ENCODE measurements at regions not wholly inside any gene's neighbourhood (a gene's known extent, or its start where the extent isn't known, plus 50 kb on each side); places are given as distances from the start of the nearest gene placed in this dataset.

DNA sequence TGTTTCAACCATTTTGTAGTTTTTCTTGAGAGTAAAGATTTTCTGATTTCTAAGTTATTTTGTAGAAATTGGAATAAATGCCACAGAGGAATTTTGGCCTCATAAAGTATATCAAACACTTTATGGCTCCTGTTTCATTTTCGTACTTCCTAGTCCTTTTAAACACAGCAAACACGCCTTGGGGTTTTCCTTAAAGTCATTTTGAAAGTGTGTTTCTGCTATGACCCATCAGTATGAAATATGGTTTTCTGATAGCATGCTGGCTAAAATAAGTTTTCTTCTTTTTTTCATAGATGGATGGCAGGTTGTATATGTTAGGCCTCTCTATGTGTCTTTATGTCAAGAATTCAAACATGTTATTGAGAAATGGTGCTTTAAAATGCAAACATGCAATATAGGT, 940.1 kb upstream of the TMPRSS15 start:
- no peak overlapping the region for H3K4me3 ChIP-seq (ENCODE audit: low read length in 2 of 2)
- no peaks in the 10 kb centered on the region for H3K36me3 ChIP-seq (replicated peaks in 1 of 2; ENCODE audit: control insufficient read depth in 2 of 2, insufficient read depth in 2 of 2, low read length in 2 of 2)
- no peak overlapping the region for H2BK12ac ChIP-seq (ENCODE audit: low read length)
- no peaks in the 10 kb centered on the region for H3K4me1 ChIP-seq (ENCODE audit: control insufficient read depth in 2 of 2, insufficient read depth in 1 of 2, low read depth in 1 of 2, low read length in 2 of 2)
- no peak overlapping the region for H2AFZ ChIP-seq (ENCODE audit: low read length)
- H2AK5ac ChIP-seq (ENCODE audit: low read depth, low read length): no peak overlapping the region
- H3K9ac ChIP-seq (ENCODE audit: low read depth, low read length, poor library complexity): no peak overlapping the region
- H3K79me1 ChIP-seq (ENCODE audit: low read depth, low read length): no peaks in the 10 kb centered on the region
- H2BK5ac ChIP-seq (ENCODE audit: low read length): no peak overlapping the region
- H3K4ac ChIP-seq (ENCODE audit: low read length): no peak overlapping the region
- no peak overlapping the region for H2BK15ac ChIP-seq (ENCODE audit: low read length)
- no peak overlapping the region for H2BK120ac ChIP-seq (ENCODE audit: low read depth, low read length)
- no peak overlapping the region for H3K23ac ChIP-seq (ENCODE audit: low read depth, low read length, poor library complexity)
- H3K4me2 ChIP-seq (ENCODE audit: insufficient read depth, low read length, poor library complexity, severe bottlenecking): no peak overlapping the region
- no peak overlapping the region for H4K91ac ChIP-seq (ENCODE audit: low read depth, low read length, poor library complexity)
- no peaks in the 10 kb centered on the region for H3K27me3 ChIP-seq (ENCODE audit: control insufficient read depth in 3 of 3, insufficient read depth in 3 of 3, low read depth in 1 of 3, low read length in 3 of 3)
- no peaks in the 10 kb centered on the region for H3K9me3 ChIP-seq (replicated peaks in 1 of 2; ENCODE audit: control insufficient read depth in 2 of 2, insufficient read depth in 1 of 2, low read depth in 1 of 2, low read length in 2 of 2)
- H4K8ac ChIP-seq (ENCODE audit: low read depth, low read length): no peak overlapping the region
- DNase-seq (ENCODE audit: low spot score): no peak
- no peak overlapping the region for H3K27ac ChIP-seq (replicated peaks; ENCODE audit: low read length)
- H3K14ac ChIP-seq (ENCODE audit: low read length): no peak overlapping the region
- no peak overlapping the region for H3K18ac ChIP-seq (ENCODE audit: low read length)
- WGBS, 2 donors (ENCODE audit: extremely low coverage in 2 of 2, insufficient read length in 2 of 2, insufficient replicate concordance in 1 of 2): no CpG with 5 or more reads among the region's 2 CpGs

DNA sequence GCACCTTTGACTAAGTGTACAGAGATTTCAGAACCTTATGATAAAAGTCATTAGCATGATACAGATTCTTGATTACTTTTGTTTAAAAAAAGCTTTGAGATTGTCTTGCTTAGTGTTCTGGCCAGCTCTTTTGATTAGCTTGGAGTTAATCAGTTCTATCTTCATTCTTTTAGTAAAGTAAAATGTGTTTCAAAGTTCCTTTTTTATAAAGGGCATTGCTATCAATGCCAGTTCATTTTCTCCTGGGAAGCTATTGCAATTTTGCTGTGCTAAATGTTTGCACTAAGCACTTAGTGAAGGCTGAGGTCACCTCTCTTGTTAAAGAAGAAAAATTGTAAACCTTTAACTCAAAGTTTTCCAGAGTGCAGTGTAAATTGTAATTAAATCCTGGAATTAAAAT, 946.7 kb upstream of the TMPRSS15 start:
- H3K4me1 ChIP-seq (ENCODE audit: control insufficient read depth in 2 of 2, insufficient read depth in 1 of 2, low read depth in 1 of 2, low read length in 2 of 2): no peaks in the 10 kb centered on the region

DNA sequence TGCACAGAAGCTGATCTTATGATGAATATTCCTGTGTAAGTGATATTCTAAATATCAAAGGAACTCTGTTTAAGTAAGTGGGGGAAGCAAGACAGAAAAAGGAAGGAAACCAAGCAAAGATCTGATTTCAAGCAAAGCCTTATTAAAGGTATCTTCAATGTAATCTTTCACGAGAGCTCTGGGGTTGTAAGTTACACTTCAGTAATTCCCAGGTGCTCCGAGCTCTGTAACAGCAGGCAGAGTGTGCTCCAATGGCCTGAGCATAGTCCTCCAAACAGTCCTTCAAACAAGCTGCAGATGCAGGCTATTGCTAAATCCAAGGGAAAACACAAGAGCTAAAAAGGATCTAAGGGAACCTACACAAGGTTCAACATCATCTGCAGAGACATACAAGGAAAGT, 949.7 kb upstream of the TMPRSS15 start:
- Histone ChIP-seq H3K4ac (ENCODE audit: low read length) (no peak overlapping the region), H3K9me3 (replicated peaks in 1 of 2; ENCODE audit: control insufficient read depth in 2 of 2, insufficient read depth in 1 of 2, low read depth in 1 of 2, low read length in 2 of 2) (no peaks in the 10 kb centered on the region), H3K36me3 (replicated peaks in 1 of 2; ENCODE audit: control insufficient read depth in 2 of 2, insufficient read depth in 2 of 2, low read length in 2 of 2) (no peaks in the 10 kb centered on the region), H2BK15ac (ENCODE audit: low read length) (no peak overlapping the region), H2BK120ac (ENCODE audit: low read depth, low read length) (no peak overlapping the region), H2BK12ac (ENCODE audit: low read length) (no peak overlapping the region), H3K27ac (replicated peaks; ENCODE audit: low read length) (no peak overlapping the region), H3K9ac (ENCODE audit: low read depth, low read length, poor library complexity) (no peak overlapping the region), H3K79me1 (ENCODE audit: low read depth, low read length) (no peaks in the 10 kb centered on the region), H3K23ac (ENCODE audit: low read depth, low read length, poor library complexity) (no peak overlapping the region), H3K4me3 (ENCODE audit: low read length in 2 of 2) (no peak overlapping the region), H4K91ac (ENCODE audit: low read depth, low read length, poor library complexity) (no peak overlapping the region), H2AK5ac (ENCODE audit: low read depth, low read length) (no peak overlapping the region), H3K14ac (ENCODE audit: low read length) (no peak overlapping the region), H3K4me1 (ENCODE audit: control insufficient read depth in 2 of 2, insufficient read depth in 1 of 2, low read depth in 1 of 2, low read length in 2 of 2) (no peaks in the 10 kb centered on the region), H4K8ac (ENCODE audit: low read depth, low read length) (no peak overlapping the region), H3K4me2 (ENCODE audit: insufficient read depth, low read length, poor library complexity, severe bottlenecking) (no peak overlapping the region), H2AFZ (ENCODE audit: low read length) (peak overlapping the region; percentile 51), H2BK5ac (ENCODE audit: low read length) (no peak overlapping the region), H3K18ac (ENCODE audit: low read length) (no peak overlapping the region), H3K27me3 (ENCODE audit: control insufficient read depth in 3 of 3, insufficient read depth in 3 of 3, low read depth in 1 of 3, low read length in 3 of 3) (no peaks in the 10 kb centered on the region)
- no CpG with 5 or more reads among the region's 2 CpGs for WGBS, 2 donors (ENCODE audit: extremely low coverage in 2 of 2, insufficient read length in 2 of 2, insufficient replicate concordance in 1 of 2)
- no peak for DNase-seq (ENCODE audit: low spot score)

More for the DNA sequence above, 946.7 kb upstream of the TMPRSS15 start:
- no peak overlapping the region for H2AK5ac ChIP-seq (ENCODE audit: low read depth, low read length)
- no peaks in the 10 kb centered on the region for H3K9me3 ChIP-seq (replicated peaks in 1 of 2; ENCODE audit: control insufficient read depth in 2 of 2, insufficient read depth in 1 of 2, low read depth in 1 of 2, low read length in 2 of 2)
- H2BK5ac ChIP-seq (ENCODE audit: low read length): no peak overlapping the region
- H4K91ac ChIP-seq (ENCODE audit: low read depth, low read length, poor library complexity): no peak overlapping the region
- no peak overlapping the region for H2AFZ ChIP-seq (ENCODE audit: low read length)
- no peaks in the 10 kb centered on the region for H3K36me3 ChIP-seq (replicated peaks in 1 of 2; ENCODE audit: control insufficient read depth in 2 of 2, insufficient read depth in 2 of 2, low read length in 2 of 2)
- no peak overlapping the region for H3K23ac ChIP-seq (ENCODE audit: low read depth, low read length, poor library complexity)
- DNase-seq (ENCODE audit: low spot score): no peak
- no peak overlapping the region for H3K18ac ChIP-seq (ENCODE audit: low read length)
- no peak overlapping the region for H3K4me2 ChIP-seq (ENCODE audit: insufficient read depth, low read length, poor library complexity, severe bottlenecking)
- no peaks in the 10 kb centered on the region for H3K79me1 ChIP-seq (ENCODE audit: low read depth, low read length)
- H3K27me3 ChIP-seq (ENCODE audit: control insufficient read depth in 3 of 3, insufficient read depth in 3 of 3, low read depth in 1 of 3, low read length in 3 of 3): no peaks in the 10 kb centered on the region
- H2BK15ac ChIP-seq (ENCODE audit: low read length): no peak overlapping the region
- no peak overlapping the region for H3K27ac ChIP-seq (replicated peaks; ENCODE audit: low read length)
- H2BK12ac ChIP-seq (ENCODE audit: low read length): no peak overlapping the region
- H3K9ac ChIP-seq (ENCODE audit: low read depth, low read length, poor library complexity): no peak overlapping the region
- H3K14ac ChIP-seq (ENCODE audit: low read length): no peak overlapping the region
- no peak overlapping the region for H3K4ac ChIP-seq (ENCODE audit: low read length)
- no peak overlapping the region for H2BK120ac ChIP-seq (ENCODE audit: low read depth, low read length)
- H4K8ac ChIP-seq (ENCODE audit: low read depth, low read length): no peak overlapping the region
- H3K4me3 ChIP-seq (ENCODE audit: low read length in 2 of 2): no peak overlapping the region

DNA sequence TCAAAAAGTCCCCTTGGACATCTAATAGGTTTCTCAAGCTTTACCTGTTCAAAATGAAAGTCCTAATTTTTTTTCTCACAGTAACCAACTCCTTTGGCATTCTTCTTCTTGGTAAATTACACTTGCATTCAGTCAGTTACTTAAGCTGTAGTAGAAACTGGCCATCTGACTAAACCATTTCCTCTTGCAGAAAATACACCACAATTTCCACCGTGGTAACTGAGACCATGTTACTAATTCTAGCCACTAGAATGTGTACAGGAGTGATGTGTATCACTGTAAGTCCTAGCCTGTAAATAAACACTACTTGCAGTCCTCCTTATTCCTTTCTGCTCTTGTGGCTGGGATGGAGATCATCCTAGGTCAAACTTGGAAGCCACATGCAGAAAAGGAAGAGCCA, 965.4 kb upstream of the TMPRSS15 start:
- Histone ChIP-seq H2AFZ (ENCODE audit: low read length) (peak overlapping the region; percentile 21), H3K18ac (ENCODE audit: low read length) (no peak overlapping the region), H4K91ac (ENCODE audit: low read depth, low read length, poor library complexity) (no peak overlapping the region), H2BK5ac (ENCODE audit: low read length) (no peak overlapping the region), H3K79me1 (ENCODE audit: low read depth, low read length) (no peaks in the 10 kb centered on the region), H3K27ac (replicated peaks; ENCODE audit: low read length) (no peak overlapping the region), H3K4me2 (ENCODE audit: insufficient read depth, low read length, poor library complexity, severe bottlenecking) (no peak overlapping the region), H3K4me3 (ENCODE audit: low read length in 2 of 2) (no peak overlapping the region), H3K9me3 (replicated peaks in 1 of 2; ENCODE audit: control insufficient read depth in 2 of 2, insufficient read depth in 1 of 2, low read depth in 1 of 2, low read length in 2 of 2) (no peaks in the 10 kb centered on the region), H3K4me1 (ENCODE audit: control insufficient read depth in 2 of 2, insufficient read depth in 1 of 2, low read depth in 1 of 2, low read length in 2 of 2) (no peaks in the 10 kb centered on the region), H4K8ac (ENCODE audit: low read depth, low read length) (no peak overlapping the region), H3K14ac (ENCODE audit: low read length) (no peak overlapping the region), H3K9ac (ENCODE audit: low read depth, low read length, poor library complexity) (no peak overlapping the region), H2BK15ac (ENCODE audit: low read length) (no peak overlapping the region), H3K36me3 (replicated peaks in 1 of 2; ENCODE audit: control insufficient read depth in 2 of 2, insufficient read depth in 2 of 2, low read length in 2 of 2) (no peaks in the 10 kb centered on the region), H3K27me3 (ENCODE audit: control insufficient read depth in 3 of 3, insufficient read depth in 3 of 3, low read depth in 1 of 3, low read length in 3 of 3) (no peaks in the 10 kb centered on the region), H2BK120ac (ENCODE audit: low read depth, low read length) (no peak overlapping the region), H3K23ac (ENCODE audit: low read depth, low read length, poor library complexity) (no peak overlapping the region), H3K4ac (ENCODE audit: low read length) (no peak overlapping the region), H2AK5ac (ENCODE audit: low read depth, low read length) (no peak overlapping the region), H2BK12ac (ENCODE audit: low read length) (no peak overlapping the region)
- WGBS, 2 donors (ENCODE audit: extremely low coverage in 2 of 2, insufficient read length in 2 of 2, insufficient replicate concordance in 1 of 2): no CpG with 5 or more reads among the region's 1 CpG
- no peak for DNase-seq (ENCODE audit: low spot score)

Data from neuronal stem cell (in vitro differentiated cells).